ENCODE measurements at regions not wholly inside any gene's neighbourhood (a gene's known extent, or its start where the extent isn't known, plus 50 kb on each side); places are given as distances from the start of the nearest gene placed in this dataset.

- Histone ChIP-seq H3K9me3 (ENCODE audit: insufficient read depth, low read length, severe bottlenecking) (no peaks in the 10 kb centered on the region), H3K27ac (ENCODE audit: low read length) (no peak overlapping the region), H3K9ac (ENCODE audit: low read depth, low read length) (no peak overlapping the region), H4K20me1 (ENCODE audit: insufficient read depth, low read length) (no peaks in the 10 kb centered on the region), H3K79me2 (ENCODE audit: insufficient read depth, low read length) (no peaks in the 10 kb centered on the region), H3K4me1 (ENCODE audit: insufficient read depth, low read length) (no peaks in the 10 kb centered on the region), H3K27me3 (ENCODE audit: insufficient read depth, low read length, poor library complexity) (no peaks in the 10 kb centered on the region), H2AFZ (ENCODE audit: low read depth, low read length) (no peak overlapping the region), H3K36me3 (ENCODE audit: insufficient read depth, low read length) (no peaks in the 10 kb centered on the region), H3K4me2 (ENCODE audit: insufficient read depth, low read length) (no peak overlapping the region), H3K4me3 (ENCODE audit: low read depth in 1 of 2, low read length in 2 of 2) (no peak overlapping the region)
- no peak for TF ChIP-seq EZH2 (IDR thresholded peaks at IDR 0.05; ENCODE audit: borderline replicate concordance, low read depth, low read length, severe bottlenecking)
- no peak for TF ChIP-seq CTCF (IDR thresholded peaks at IDR 0.05; ENCODE audit: borderline replicate concordance, extremely low read depth, low read length, poor library complexity, severe bottlenecking)
- DNase-seq (no peak), ATAC-seq (ENCODE audit: insufficient read depth, low read depth) (no peak)
Measured at GRCh38 chr2:23037596-23037995, 347.4 kb upstream of the KLHL29 start.

- Histone ChIP-seq H3K36me3 (ENCODE audit: insufficient read depth, low read length) (no peaks in the 10 kb centered on the region), H3K4me3 (ENCODE audit: low read depth in 1 of 2, low read length in 2 of 2) (no peak overlapping the region), H3K79me2 (ENCODE audit: insufficient read depth, low read length) (no peaks in the 10 kb centered on the region), H3K4me1 (ENCODE audit: insufficient read depth, low read length) (no peaks in the 10 kb centered on the region), H3K27me3 (ENCODE audit: insufficient read depth, low read length, poor library complexity) (no peaks in the 10 kb centered on the region), H3K27ac (ENCODE audit: low read length) (no peak overlapping the region), H3K4me2 (ENCODE audit: insufficient read depth, low read length) (no peak overlapping the region), H3K9ac (ENCODE audit: low read depth, low read length) (no peak overlapping the region), H3K9me3 (ENCODE audit: insufficient read depth, low read length, severe bottlenecking) (no peaks in the 10 kb centered on the region), H4K20me1 (ENCODE audit: insufficient read depth, low read length) (no peaks in the 10 kb centered on the region), H2AFZ (ENCODE audit: low read depth, low read length) (no peak overlapping the region)
- no peak for TF ChIP-seq CTCF (IDR thresholded peaks at IDR 0.05; ENCODE audit: borderline replicate concordance, extremely low read depth, low read length, poor library complexity, severe bottlenecking)
- TF ChIP-seq EZH2 (IDR thresholded peaks at IDR 0.05; ENCODE audit: borderline replicate concordance, low read depth, low read length, severe bottlenecking), result no peak
- no peak for ATAC-seq (ENCODE audit: insufficient read depth, low read depth)
- DNase-seq, result no peak
Measured at GRCh38 chr2:23041443-23041842, 343.5 kb upstream of the KLHL29 start.

- no peaks in the 10 kb centered on the region for H3K79me2 ChIP-seq (ENCODE audit: insufficient read depth, low read length)
- no peak overlapping the region for H3K4me2 ChIP-seq (ENCODE audit: insufficient read depth, low read length)
- no peak overlapping the region for H3K9ac ChIP-seq (ENCODE audit: low read depth, low read length)
- H4K20me1 ChIP-seq (ENCODE audit: insufficient read depth, low read length), result no peaks in the 10 kb centered on the region
- ATAC-seq (ENCODE audit: insufficient read depth, low read depth) (no peak), DNase-seq (no peak)
- H2AFZ ChIP-seq (ENCODE audit: low read depth, low read length), result no peak overlapping the region
- H3K36me3 ChIP-seq (ENCODE audit: insufficient read depth, low read length), result no peaks in the 10 kb centered on the region
- no peaks in the 10 kb centered on the region for H3K9me3 ChIP-seq (ENCODE audit: insufficient read depth, low read length, severe bottlenecking)
- H3K4me3 ChIP-seq (ENCODE audit: low read depth in 1 of 2, low read length in 2 of 2), result no peak overlapping the region
- no peak overlapping the region for H3K27ac ChIP-seq (ENCODE audit: low read length)
- no peaks in the 10 kb centered on the region for H3K27me3 ChIP-seq (ENCODE audit: insufficient read depth, low read length, poor library complexity)
- TF ChIP-seq EZH2 (IDR thresholded peaks at IDR 0.05; ENCODE audit: borderline replicate concordance, low read depth, low read length, severe bottlenecking), result no peak
- TF ChIP-seq CTCF (IDR thresholded peaks at IDR 0.05; ENCODE audit: borderline replicate concordance, extremely low read depth, low read length, poor library complexity, severe bottlenecking), result no peak
- no peaks in the 10 kb centered on the region for H3K4me1 ChIP-seq (ENCODE audit: insufficient read depth, low read length)
Measured at GRCh38 chr2:23042216-23042906, 342.6 kb upstream of the KLHL29 start.

Measured in DND-41 (cell line).